Spinal cord (tissue), 9 donors: ENCODE measurements at regions not wholly inside any gene's neighbourhood (a gene's known extent, or its start where the extent isn't known, plus 50 kb on each side); places are given as distances from the start of the nearest gene placed in this dataset.

Source experiments
- DNase-seq, 6 donors: peaks; one replicate each; pipeline versions ENCODE4 v3.0.0 to v3.0.0-alpha.2; 2013 to 2015; ENCODE audit warnings: low spot score in 6 of 6, low read depth in 4 of 6
- H3K27ac ChIP-seq: one replicate; pipeline ENCODE4 v1.5.1; 2013; ENCODE audit warnings: low read depth, low read length, control low read depth
- H3K27me3 ChIP-seq: one replicate; pipeline ENCODE4 v1.6.1; 2013; ENCODE audit warnings: low read length; ENCODE audit not compliant: control insufficient read depth, insufficient read depth
- H3K36me3 ChIP-seq: one replicate; pipeline ENCODE4 v1.6.1; 2013; ENCODE audit warnings: low read length; ENCODE audit not compliant: control insufficient read depth, insufficient read depth
- H3K4me1 ChIP-seq: one replicate; pipeline ENCODE4 v1.6.1; 2013; ENCODE audit warnings: low read length; ENCODE audit not compliant: control insufficient read depth, insufficient read depth
- H3K4me3 ChIP-seq: one replicate; pipeline ENCODE4 v1.5.1; 2013; ENCODE audit warnings: low read depth, low read length, control low read depth
- H3K9me3 ChIP-seq: one replicate; pipeline ENCODE4 v1.6.1; 2013; ENCODE audit warnings: low read length; ENCODE audit not compliant: control insufficient read depth, insufficient read depth
- WGBS: methylation state at CpG from one replicate; pipeline ENCODE4 v1.1.5; 2013; ENCODE audit warnings: missing lambda C conversion rate; ENCODE audit not compliant: insufficient coverage; 5-methylcytosine and 5-hydroxymethylcytosine counted together
- donor health status: healthy.

- WGBS, result 79% methylated on average over 9 of the region's 14 CpGs
Measured at GRCh38 chr10:3666525-3667302, 118.3 kb downstream of the KLF6 start.

GRCh38 chr10:3665316-3665908, 119.6 kb downstream of the KLF6 start:
- DNase-seq, result no peak
- H3K4me1 ChIP-seq, result no peaks in the 10 kb centered on the region
- H3K36me3 ChIP-seq, result no peaks in the 10 kb centered on the region
- no peaks in the 10 kb centered on the region for H3K9me3 ChIP-seq
- 80% methylated on average over 15 of the region's 15 CpGs for WGBS
- no peak overlapping the region for H3K27ac ChIP-seq
- no peak overlapping the region for H3K4me3 ChIP-seq
- no peaks in the 10 kb centered on the region for H3K27me3 ChIP-seq

More at GRCh38 chr10:3666525-3667302, 118.3 kb downstream of the KLF6 start:
- Histone ChIP-seq H3K4me3 (no peak overlapping the region), H3K36me3 (no peaks in the 10 kb centered on the region), H3K4me1 (no peaks in the 10 kb centered on the region), H3K9me3 (no peaks in the 10 kb centered on the region), H3K27me3 (no peaks in the 10 kb centered on the region), H3K27ac (no peak overlapping the region)
- no peak for DNase-seq

GRCh38 chr10:3662775-3663174, 122.2 kb downstream of the KLF6 start:
- Histone ChIP-seq H3K36me3 (no peaks in the 10 kb centered on the region), H3K27me3 (no peaks in the 10 kb centered on the region), H3K9me3 (no peaks in the 10 kb centered on the region), H3K4me1 (no peaks in the 10 kb centered on the region), H3K4me3 (no peak overlapping the region), H3K27ac (no peak overlapping the region)
- no peak for DNase-seq
- 100% methylated on average over 2 of the region's 2 CpGs for WGBS

GRCh38 chr10:3661271-3661670, 123.7 kb downstream of the KLF6 start:
- no peak for DNase-seq
- H3K4me1 ChIP-seq, result no peaks in the 10 kb centered on the region
- no peaks in the 10 kb centered on the region for H3K9me3 ChIP-seq
- H3K27me3 ChIP-seq, result no peaks in the 10 kb centered on the region
- no peaks in the 10 kb centered on the region for H3K36me3 ChIP-seq
- H3K4me3 ChIP-seq, result no peak overlapping the region
- 95% methylated on average over 3 of the region's 3 CpGs for WGBS
- no peak overlapping the region for H3K27ac ChIP-seq

GRCh38 chr10:3660753-3661152, 124.3 kb downstream of the KLF6 start:
- Histone ChIP-seq H3K27me3 (no peaks in the 10 kb centered on the region), H3K36me3 (no peaks in the 10 kb centered on the region), H3K4me1 (no peaks in the 10 kb centered on the region), H3K27ac (no peak overlapping the region), H3K4me3 (no peak overlapping the region), H3K9me3 (no peaks in the 10 kb centered on the region)
- WGBS, result 100% methylated on average over 4 of the region's 7 CpGs
- DNase-seq, result no peak

- Histone ChIP-seq H3K9me3 (no peaks in the 10 kb centered on the region), H3K4me1 (no peaks in the 10 kb centered on the region), H3K27me3 (no peaks in the 10 kb centered on the region), H3K36me3 (no peaks in the 10 kb centered on the region), H3K4me3 (no peak overlapping the region), H3K27ac (no peak overlapping the region)
- no peak for DNase-seq
- WGBS, result 72% methylated on average over 11 of the region's 13 CpGs
Measured at GRCh38 chr10:3659203-3659917, 125.6 kb downstream of the KLF6 start.

GRCh38 chr10:3658766-3659165, 126.2 kb downstream of the KLF6 start:
- no peak overlapping the region for H3K4me3 ChIP-seq
- WGBS, result 44% methylated on average over 3 of the region's 4 CpGs
- no peaks in the 10 kb centered on the region for H3K4me1 ChIP-seq
- DNase-seq, result no peak
- H3K36me3 ChIP-seq, result no peaks in the 10 kb centered on the region
- no peak overlapping the region for H3K27ac ChIP-seq
- no peaks in the 10 kb centered on the region for H3K9me3 ChIP-seq
- no peaks in the 10 kb centered on the region for H3K27me3 ChIP-seq

GRCh38 chr10:3656214-3656613, 128.8 kb downstream of the KLF6 start:
- WGBS, result no CpG with 5 or more reads among the region's 3 CpGs
- Histone ChIP-seq H3K27me3 (no peaks in the 10 kb centered on the region), H3K4me3 (no peak overlapping the region), H3K27ac (no peak overlapping the region), H3K9me3 (no peaks in the 10 kb centered on the region), H3K4me1 (no peaks in the 10 kb centered on the region), H3K36me3 (no peaks in the 10 kb centered on the region)
- DNase-seq, result no peak

- Histone ChIP-seq H3K36me3 (no peaks in the 10 kb centered on the region), H3K27me3 (no peaks in the 10 kb centered on the region), H3K4me1 (no peaks in the 10 kb centered on the region), H3K4me3 (no peak overlapping the region), H3K9me3 (no peaks in the 10 kb centered on the region), H3K27ac (no peak overlapping the region)
- 80% methylated on average over 7 of the region's 7 CpGs for WGBS
- no peak for DNase-seq
Measured at GRCh38 chr10:3655528-3655927, 129.5 kb downstream of the KLF6 start.
